Mesothelial cell of epicardium (in vitro differentiated cells): ENCODE measurements at regions not wholly inside any gene's neighbourhood (a gene's known extent, or its start where the extent isn't known, plus 50 kb on each side); places are given as distances from the start of the nearest gene placed in this dataset.
"Not testable (repeated sequence)": the region's sequence is repeated elsewhere in the genome, so short reads cannot be mapped to it uniquely, and the experiment has no call there.

ENCODE experiments used
- DNase-seq, 2 experiments: peaks; one replicate each; pipeline ENCODE4 v3.0.0; 2021; ENCODE audit warnings: low spot score in 2 of 2; ENCODE audit not compliant: unreplicated experiment in 2 of 2
- H3K27ac Mint-ChIP-seq: 2 replicates; pipeline ENCODE4 v1.8.0; 2021; ENCODE audit warnings: mixed read lengths
- H3K27me3 Mint-ChIP-seq: 2 replicates; pipeline ENCODE4 v1.8.0; 2021; ENCODE audit warnings: low read depth, mixed read lengths
- H3K36me3 Mint-ChIP-seq: 2 replicates; pipeline ENCODE4 v1.8.0; 2021; ENCODE audit warnings: mixed read lengths
- H3K4me1 Mint-ChIP-seq: 2 replicates; pipeline ENCODE4 v1.8.0; 2021; ENCODE audit warnings: mixed read lengths
- H3K4me3 Mint-ChIP-seq: 2 replicates; pipeline ENCODE4 v1.8.0; 2021; ENCODE audit warnings: mild to moderate bottlenecking, moderate library complexity, mixed read lengths
- H3K9me3 Mint-ChIP-seq: 2 replicates; pipeline ENCODE4 v1.8.0; 2021; ENCODE audit warnings: mixed read lengths
- TF ChIP-seq, protein P1 (sequence below): fragments of 200-600 bp; sonication (generic); IDR thresholded peaks from one replicate; pipeline ENCODE4 v1.5.0; 2021; ENCODE audit warnings: antibody characterized with exemption; ENCODE audit not compliant: unreplicated experiment

DNA sequence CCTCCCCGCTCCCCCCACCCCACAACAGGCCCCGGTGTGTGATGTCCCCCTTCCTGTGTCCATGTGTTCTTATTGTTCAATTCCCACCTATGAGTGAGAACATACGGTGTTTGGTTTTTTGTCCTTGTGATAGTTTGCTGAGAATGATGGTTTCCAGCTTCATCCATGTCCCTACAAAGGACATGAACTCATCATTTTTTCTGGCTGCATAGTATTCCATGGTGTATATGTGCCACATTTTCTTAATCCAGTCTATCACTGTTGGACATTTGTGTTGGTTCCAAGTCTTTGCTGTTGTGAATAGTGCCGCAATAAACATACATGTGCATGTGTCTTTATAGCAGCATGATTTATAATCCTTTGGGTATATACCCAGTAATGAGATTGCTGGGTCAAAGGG, 104.3 kb downstream of the MTPN start:
- not testable (repeated sequence) for H3K27me3 Mint-ChIP-seq, H3K4me1 Mint-ChIP-seq, DNase-seq, H3K27ac Mint-ChIP-seq, H3K4me3 Mint-ChIP-seq, H3K36me3 Mint-ChIP-seq
- H3K9me3 Mint-ChIP-seq: peaks cover 13% of the 10 kb centered on the region

DNA sequence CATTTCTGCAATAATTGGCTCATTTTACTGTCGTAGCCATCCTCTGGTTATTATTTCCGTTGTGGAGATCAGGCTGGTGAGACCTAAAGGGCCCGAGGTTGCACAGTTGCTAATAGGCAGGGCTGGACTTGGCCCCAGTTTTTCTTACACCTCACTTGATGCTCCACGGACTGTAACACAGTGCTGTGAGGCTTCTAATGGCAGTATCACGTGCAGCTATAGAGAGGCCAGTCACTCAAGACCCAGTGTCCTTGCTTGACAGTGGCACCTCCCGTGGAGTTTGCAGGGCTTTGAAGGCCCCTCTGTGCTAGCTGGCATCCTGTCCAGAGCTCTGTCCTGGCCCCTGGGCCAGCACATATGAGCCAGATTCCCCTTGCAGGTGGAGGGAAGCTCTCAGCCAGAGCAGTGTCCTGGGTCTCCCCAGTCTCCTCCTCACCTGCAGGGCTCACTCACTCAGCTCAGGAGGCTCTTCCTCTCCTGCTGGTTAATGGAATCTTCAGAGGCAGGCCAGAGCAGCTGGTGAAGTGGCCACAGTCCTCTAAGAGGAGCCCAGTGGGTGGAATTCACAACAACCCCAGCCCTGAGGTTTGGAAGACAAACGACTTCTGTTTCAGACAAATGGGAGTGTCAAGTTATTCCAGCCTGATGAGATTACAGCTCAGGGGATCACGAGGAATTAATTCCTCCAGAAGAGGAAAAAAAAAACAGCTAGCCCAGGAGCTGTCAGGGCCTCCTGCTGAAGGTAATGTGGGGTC, 114.2 kb upstream of the FAM180A start:
- DNase-seq: no peak
- TF ChIP-seq, protein P1, sequence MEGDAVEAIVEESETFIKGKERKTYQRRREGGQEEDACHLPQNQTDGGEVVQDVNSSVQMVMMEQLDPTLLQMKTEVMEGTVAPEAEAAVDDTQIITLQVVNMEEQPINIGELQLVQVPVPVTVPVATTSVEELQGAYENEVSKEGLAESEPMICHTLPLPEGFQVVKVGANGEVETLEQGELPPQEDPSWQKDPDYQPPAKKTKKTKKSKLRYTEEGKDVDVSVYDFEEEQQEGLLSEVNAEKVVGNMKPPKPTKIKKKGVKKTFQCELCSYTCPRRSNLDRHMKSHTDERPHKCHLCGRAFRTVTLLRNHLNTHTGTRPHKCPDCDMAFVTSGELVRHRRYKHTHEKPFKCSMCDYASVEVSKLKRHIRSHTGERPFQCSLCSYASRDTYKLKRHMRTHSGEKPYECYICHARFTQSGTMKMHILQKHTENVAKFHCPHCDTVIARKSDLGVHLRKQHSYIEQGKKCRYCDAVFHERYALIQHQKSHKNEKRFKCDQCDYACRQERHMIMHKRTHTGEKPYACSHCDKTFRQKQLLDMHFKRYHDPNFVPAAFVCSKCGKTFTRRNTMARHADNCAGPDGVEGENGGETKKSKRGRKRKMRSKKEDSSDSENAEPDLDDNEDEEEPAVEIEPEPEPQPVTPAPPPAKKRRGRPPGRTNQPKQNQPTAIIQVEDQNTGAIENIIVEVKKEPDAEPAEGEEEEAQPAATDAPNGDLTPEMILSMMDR: no peak
- Mint-ChIP-seq H3K36me3 (peaks cover 2% of the 10 kb centered on the region), H3K27ac (peak overlapping the region; percentile 20), H3K4me3 (no peak overlapping the region), H3K4me1 (peaks cover 11% of the 10 kb centered on the region), H3K9me3 (peaks cover 5% of the 10 kb centered on the region), H3K27me3 (no peaks in the 10 kb centered on the region)

DNA sequence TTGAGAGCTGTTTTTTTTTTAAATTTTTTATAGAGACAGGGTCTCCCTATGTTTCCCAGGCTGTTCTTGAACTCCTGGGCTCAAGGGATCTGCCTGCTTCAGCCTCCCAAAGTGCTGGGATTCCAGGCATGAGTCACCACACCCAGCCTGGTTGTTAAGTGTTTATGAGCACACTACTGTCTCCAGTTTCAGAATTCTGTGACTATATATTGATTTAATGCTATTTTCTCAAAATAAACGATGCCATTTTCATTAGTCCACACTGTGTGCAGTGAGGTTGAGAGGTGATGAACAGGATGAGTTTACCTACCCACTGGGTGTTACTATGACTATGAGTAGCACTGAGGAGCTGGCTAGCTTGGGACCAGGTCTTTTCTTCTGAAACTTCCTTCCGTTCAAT, 110.9 kb upstream of the FAM180A start:
- peaks cover 17% of the 10 kb centered on the region for H3K4me1 Mint-ChIP-seq
- DNase-seq: no peak
- peaks cover 5% of the 10 kb centered on the region for H3K9me3 Mint-ChIP-seq
- H3K27ac Mint-ChIP-seq: no peak overlapping the region
- H3K4me3 Mint-ChIP-seq: no peak overlapping the region
- TF ChIP-seq, protein P1: no peak
- H3K36me3 Mint-ChIP-seq: peaks cover 2% of the 10 kb centered on the region
- no peaks in the 10 kb centered on the region for H3K27me3 Mint-ChIP-seq

DNA sequence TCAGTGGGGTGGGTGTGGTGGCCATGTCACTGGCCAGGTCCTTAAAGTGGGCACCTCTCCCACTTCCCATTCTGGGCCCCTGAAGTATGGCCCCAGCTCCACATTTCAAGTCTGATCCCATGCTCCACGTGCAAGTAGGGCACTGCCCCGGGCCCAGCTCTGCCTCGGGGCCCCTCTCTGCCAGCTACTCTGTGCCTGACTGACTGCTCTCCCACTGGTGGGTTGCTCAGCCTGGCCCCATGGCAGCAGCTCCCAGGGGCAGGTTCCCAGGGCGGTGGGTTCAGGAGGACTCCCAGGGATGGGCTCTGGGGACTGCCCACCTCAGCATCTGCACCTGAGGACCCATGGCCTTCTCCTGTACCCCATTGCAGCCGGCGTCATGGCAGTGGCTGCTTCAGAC, 110.2 kb upstream of the FAM180A start:
- DNase-seq: no peak
- TF ChIP-seq, protein P1: no peak
- Mint-ChIP-seq H3K9me3 (peaks cover 5% of the 10 kb centered on the region), H3K4me1 (peaks cover 17% of the 10 kb centered on the region), H3K27me3 (no peaks in the 10 kb centered on the region), H3K4me3 (no peak overlapping the region), H3K27ac (no peak overlapping the region), H3K36me3 (peaks cover 2% of the 10 kb centered on the region)

- Mint-ChIP-seq H3K27me3 (no peaks in the 10 kb centered on the region), H3K4me3 (no peak overlapping the region), H3K27ac (no peak overlapping the region), H3K36me3 (peaks cover 2% of the 10 kb centered on the region), H3K9me3 (peaks cover 5% of the 10 kb centered on the region), H3K4me1 (peaks cover 15% of the 10 kb centered on the region)
- TF ChIP-seq, protein P1: no peak
- DNase-seq: no peak
Measured at GRCh38 chr7:135858379-135858778, 109.8 kb upstream of the FAM180A start.

DNA sequence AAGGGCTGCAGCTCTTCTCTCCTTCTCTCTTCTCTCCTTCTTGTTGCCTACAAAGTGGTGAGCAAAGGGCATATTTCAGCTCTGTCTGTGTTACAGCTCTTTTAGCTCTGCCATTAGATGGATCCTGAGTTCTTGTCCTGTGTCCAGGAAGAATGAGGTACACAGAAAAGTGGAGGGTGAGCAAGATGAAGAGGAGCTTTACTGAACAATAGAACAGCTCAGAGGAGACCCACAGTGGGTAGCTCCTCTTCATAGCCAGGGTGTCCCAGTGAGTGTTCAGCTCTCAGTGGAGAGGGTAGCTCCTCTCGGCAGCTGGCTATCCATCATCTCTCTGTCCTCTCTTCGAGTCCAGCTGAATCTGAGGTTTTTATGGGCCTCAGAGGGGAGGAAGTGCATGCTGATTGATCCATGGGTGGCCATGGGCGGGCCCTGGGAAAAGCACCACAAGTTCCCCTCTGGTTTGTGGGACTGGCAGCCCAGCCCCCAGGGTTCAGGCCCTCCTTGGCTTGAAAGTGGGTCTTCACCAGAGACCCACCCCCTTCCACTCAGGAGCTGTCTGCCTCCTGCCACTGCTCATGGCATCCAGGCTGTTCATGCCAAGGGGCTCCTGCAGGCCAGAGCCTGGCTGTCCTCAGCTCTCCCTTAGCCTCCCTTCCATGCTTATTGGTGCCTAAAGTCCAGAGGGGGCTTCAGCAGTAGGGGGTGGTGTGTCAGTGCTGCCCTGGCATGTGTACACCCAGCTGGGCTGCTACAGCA, 109.1 kb upstream of the FAM180A start:
- Mint-ChIP-seq H3K9me3 (peaks cover 5% of the 10 kb centered on the region), H3K27ac (no peak overlapping the region), H3K36me3 (peaks cover 2% of the 10 kb centered on the region), H3K4me1 (peaks cover 9% of the 10 kb centered on the region), H3K4me3 (no peak overlapping the region), H3K27me3 (no peaks in the 10 kb centered on the region)
- DNase-seq: no peak
- TF ChIP-seq, protein P1: no peak
